ENCODE measurements at regions not wholly inside any gene's neighbourhood (a gene's known extent, or its start where the extent isn't known, plus 50 kb on each side); places are given as distances from the start of the nearest gene placed in this dataset.

- no peak for TF ChIP-seq CTCF (conservative IDR thresholded peaks at IDR 0.05)
- TF ChIP-seq ZFX (IDR thresholded peaks at IDR 0.05), result no peak
These were observed 203.9 kb upstream of the PPFIA2 start for GRCh38 chr12:81963026-81963425.

Data from C4-2B (cell line).